ENCODE measurements at regions not wholly inside any gene's neighbourhood (a gene's known extent, or its start where the extent isn't known, plus 50 kb on each side); places are given as distances from the start of the nearest gene placed in this dataset.

DNA sequence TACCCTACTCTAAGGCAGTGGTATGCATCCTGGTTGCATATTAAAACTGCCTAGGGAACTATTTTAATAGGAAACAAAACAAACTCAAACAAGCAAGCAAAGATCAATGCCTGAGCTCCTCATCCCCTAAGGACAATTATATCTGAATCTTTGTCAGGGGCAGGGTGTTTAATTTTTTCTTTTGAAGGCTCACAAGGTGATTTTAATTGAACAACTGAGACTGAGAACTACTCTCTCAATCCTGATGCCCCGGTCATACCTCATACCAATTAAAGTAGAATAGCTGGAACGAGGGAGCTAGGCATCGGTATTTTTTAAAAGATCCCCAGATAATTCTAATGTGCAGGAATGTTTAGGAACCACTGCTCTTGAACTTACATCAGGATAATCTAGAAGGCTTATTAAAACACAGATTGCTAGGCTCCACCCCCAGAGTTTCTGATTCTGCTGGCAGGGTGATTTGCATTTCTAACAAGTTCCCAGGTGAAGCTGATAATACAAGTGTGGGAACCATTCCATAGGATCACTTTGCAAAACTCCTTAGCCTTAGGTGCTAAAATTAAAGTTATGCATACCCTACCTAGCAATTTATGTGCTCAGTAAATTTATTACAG is 416.5 kb downstream of the GUCY1A2 start:
- Histone ChIP-seq H3K27ac (no peak overlapping the region), H3K36me3 (no peaks in the 10 kb centered on the region), H3K4me3 (no peak overlapping the region), H3K4me1 (no peaks in the 10 kb centered on the region), H3K9me3 (no peaks in the 10 kb centered on the region), H3K27me3 (no peaks in the 10 kb centered on the region)
- intact Hi-C loops (cut with DNase I): no loop called here
- TF ChIP-seq, protein P1, sequence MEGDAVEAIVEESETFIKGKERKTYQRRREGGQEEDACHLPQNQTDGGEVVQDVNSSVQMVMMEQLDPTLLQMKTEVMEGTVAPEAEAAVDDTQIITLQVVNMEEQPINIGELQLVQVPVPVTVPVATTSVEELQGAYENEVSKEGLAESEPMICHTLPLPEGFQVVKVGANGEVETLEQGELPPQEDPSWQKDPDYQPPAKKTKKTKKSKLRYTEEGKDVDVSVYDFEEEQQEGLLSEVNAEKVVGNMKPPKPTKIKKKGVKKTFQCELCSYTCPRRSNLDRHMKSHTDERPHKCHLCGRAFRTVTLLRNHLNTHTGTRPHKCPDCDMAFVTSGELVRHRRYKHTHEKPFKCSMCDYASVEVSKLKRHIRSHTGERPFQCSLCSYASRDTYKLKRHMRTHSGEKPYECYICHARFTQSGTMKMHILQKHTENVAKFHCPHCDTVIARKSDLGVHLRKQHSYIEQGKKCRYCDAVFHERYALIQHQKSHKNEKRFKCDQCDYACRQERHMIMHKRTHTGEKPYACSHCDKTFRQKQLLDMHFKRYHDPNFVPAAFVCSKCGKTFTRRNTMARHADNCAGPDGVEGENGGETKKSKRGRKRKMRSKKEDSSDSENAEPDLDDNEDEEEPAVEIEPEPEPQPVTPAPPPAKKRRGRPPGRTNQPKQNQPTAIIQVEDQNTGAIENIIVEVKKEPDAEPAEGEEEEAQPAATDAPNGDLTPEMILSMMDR (IDR thresholded peaks at IDR 0.05): no peak
- no peak for DNase-seq (ENCODE audit: low spot score in 2 of 2)

DNA sequence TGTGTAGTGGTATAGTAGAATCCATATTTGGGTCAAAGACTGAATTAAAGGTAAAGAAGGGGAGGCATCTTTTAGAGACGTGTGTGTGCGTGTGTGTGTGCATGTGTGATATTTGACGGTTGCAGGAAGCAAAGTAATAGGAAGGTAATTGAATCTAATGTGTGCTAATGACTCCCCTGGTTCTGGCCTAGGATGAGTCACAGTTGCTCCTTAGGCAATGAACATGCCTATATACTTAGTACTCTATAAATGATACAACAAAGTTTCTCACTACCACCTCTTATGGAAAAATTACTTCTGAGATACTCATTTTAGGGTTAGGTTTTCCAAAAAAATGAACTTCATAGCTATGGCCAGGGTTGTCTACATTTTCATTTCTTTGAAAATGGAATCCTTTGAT is 409.6 kb downstream of the GUCY1A2 start:
- intact Hi-C loops (cut with DNase I): no loop called here
- H3K4me3 ChIP-seq: no peak overlapping the region
- H3K9me3 ChIP-seq: no peaks in the 10 kb centered on the region
- no peaks in the 10 kb centered on the region for H3K4me1 ChIP-seq
- no peak overlapping the region for H3K27ac ChIP-seq
- H3K27me3 ChIP-seq: no peaks in the 10 kb centered on the region
- TF ChIP-seq, protein P1 (IDR thresholded peaks at IDR 0.05): no peak
- no peaks in the 10 kb centered on the region for H3K36me3 ChIP-seq
- DNase-seq (ENCODE audit: low spot score in 2 of 2): no peak

DNA sequence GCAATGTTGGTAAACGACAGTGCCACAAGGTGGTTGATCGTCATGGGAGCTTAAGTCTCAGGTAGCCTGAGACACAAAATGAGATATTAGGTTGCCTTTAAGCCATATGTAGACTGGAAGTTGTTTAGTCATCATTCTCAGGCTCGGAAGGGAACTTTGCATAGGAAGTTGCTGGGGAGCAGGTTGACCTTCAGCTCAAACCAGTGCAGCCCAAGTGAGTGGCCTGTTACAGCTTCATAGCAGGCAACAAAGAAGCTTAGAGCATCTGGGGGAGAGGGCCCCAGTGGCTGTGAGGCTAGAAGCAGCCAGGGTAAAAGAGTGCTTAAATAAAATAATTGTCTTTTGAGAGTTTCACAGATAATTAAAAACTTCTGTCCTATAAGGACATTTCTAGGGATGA is 404.0 kb downstream of the GUCY1A2 start:
- Histone ChIP-seq H3K27me3 (no peaks in the 10 kb centered on the region), H3K4me3 (no peak overlapping the region), H3K4me1 (no peaks in the 10 kb centered on the region), H3K36me3 (no peaks in the 10 kb centered on the region), H3K27ac (no peak overlapping the region), H3K9me3 (no peaks in the 10 kb centered on the region)
- TF ChIP-seq, protein P1 (IDR thresholded peaks at IDR 0.05): no peak
- DNase-seq (ENCODE audit: low spot score in 2 of 2): no peak
- intact Hi-C loops (cut with DNase I): no loop called here

DNA sequence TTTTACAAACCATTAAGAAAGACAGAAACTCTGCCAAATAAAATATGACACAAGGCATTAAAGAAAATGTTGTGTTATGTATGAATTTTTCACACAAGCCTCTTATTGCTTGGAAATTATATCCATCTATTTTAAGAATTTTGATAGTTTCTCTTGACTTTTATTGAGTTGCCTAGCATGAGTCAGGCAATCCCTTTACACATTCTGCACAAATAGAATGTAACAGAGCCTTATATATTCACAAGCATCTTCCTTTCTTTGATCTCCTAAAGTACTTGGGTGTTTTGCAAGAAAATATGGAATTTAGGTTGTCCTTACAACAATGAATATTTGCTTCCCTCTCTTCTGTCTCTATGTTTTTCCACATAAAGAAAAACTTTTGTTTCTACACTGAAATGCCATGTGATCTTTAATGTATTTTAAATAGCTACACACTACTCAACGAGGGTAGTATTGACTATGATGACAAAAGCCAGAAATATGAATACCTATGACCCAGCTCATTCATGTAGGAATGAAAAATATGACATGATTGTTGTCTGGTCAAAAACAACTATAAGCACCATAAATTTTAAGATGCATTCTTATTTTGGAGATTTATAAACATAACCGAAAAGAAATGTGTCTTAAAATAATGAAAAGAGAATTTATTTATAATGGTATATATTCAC is 398.8 kb downstream of the GUCY1A2 start:
- H3K4me1 ChIP-seq: no peaks in the 10 kb centered on the region
- H3K27me3 ChIP-seq: no peaks in the 10 kb centered on the region
- TF ChIP-seq, protein P1 (IDR thresholded peaks at IDR 0.05): no peak
- DNase-seq (ENCODE audit: low spot score in 2 of 2): no peak
- H3K27ac ChIP-seq: no peak overlapping the region
- intact Hi-C loops (cut with DNase I): no loop called here
- no peaks in the 10 kb centered on the region for H3K9me3 ChIP-seq
- H3K36me3 ChIP-seq: no peaks in the 10 kb centered on the region
- H3K4me3 ChIP-seq: no peak overlapping the region

DNA sequence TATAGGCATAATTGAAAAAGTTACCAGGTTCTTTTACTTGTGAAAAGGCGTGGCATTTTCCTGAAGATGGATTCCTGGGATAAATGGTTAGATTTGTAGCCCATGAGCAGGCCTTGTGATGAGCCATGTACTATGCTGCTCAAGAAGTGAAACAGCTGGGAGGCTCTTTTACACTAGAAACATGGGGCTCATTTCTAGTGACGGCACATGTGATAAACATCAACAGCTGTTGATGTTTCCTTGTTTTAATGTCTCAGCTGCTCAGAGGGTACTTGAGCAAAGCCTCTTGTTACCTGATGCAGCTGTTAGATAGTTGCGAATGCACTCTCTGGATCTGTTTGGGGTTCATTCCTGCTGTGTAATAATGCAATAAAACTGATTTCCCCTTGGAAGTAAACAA is 396.8 kb downstream of the GUCY1A2 start:
- H3K27me3 ChIP-seq: no peaks in the 10 kb centered on the region
- no peak overlapping the region for H3K27ac ChIP-seq
- intact Hi-C loops (cut with DNase I): no loop called here
- H3K36me3 ChIP-seq: no peaks in the 10 kb centered on the region
- TF ChIP-seq, protein P1 (IDR thresholded peaks at IDR 0.05): no peak
- H3K4me3 ChIP-seq: no peak overlapping the region
- H3K9me3 ChIP-seq: no peaks in the 10 kb centered on the region
- no peaks in the 10 kb centered on the region for H3K4me1 ChIP-seq
- DNase-seq (ENCODE audit: low spot score in 2 of 2): no peak

All from ascending aorta (tissue), 2 donors.